K562 (cell line): ENCODE measurements at regions not wholly inside any gene's neighbourhood (a gene's known extent, or its start where the extent isn't known, plus 50 kb on each side); places are given as distances from the start of the nearest gene placed in this dataset.

Experiments
- ATAC-seq: fragments of 200-7000 bp; cut with Tn5 transposase; 3 replicates; pipeline ENCODE4 v1.9.1; 2020; ENCODE audit warnings: moderate library complexity
- BruUV-seq: library from RNA; stranded (reverse); fragments of 400-500 nt; replicated peaks from 2 replicates; lab custom pipeline; 2021; lab: Mats Ljungman, UMichigan
- CTCF ChIA-PET: fragments of 300-600 bp; formaldehyde crosslinking; extraction: SDS; loops from one replicate; lab custom pipeline; 2021; ENCODE audit warnings: low intra/inter-chr PET ratio; lab: Yijun Ruan, JAX
- POLR2A ChIA-PET: fragments of 300-600, 350-650 bp; sonication (Branson Sonifier 250); formaldehyde crosslinking; extraction: SDS; loops from one replicate; lab custom pipeline; 2021; ENCODE audit warnings: antibody characterized with exemption, inconsistent platforms; lab: Yijun Ruan, JAX
- DNase-seq, 4 experiments: peaks; one replicate each; pipeline versions ENCODE4 v3.0.0 to v3.0.0-alpha.2; 2011 to 2018; ENCODE audit warnings: low spot score in 3 of 4, mixed read lengths in 3 of 4; ENCODE audit errors: extremely low read depth in 1 of 4
- FAIRE-seq: peaks from 2 replicates; lab custom pipeline; 2011; peaks lifted over from hg19 to GRCh38; lab: Jason Lieb, UNC
- H2AFZ ChIP-seq: 2 replicates; pipeline ENCODE4 v1.6.0; 2011; ENCODE audit warnings: low read depth, low read length, control low read depth, inconsistent platforms
- H3K27ac ChIP-seq: fragments of 200-600 bp; 3 replicates; pipeline ENCODE4 v1.8.0; 2011; ENCODE audit warnings: low read depth, mild to moderate bottlenecking, control low read depth, inconsistent platforms, low read length, moderate library complexity, mixed read lengths; ENCODE audit errors: extremely low read depth
- H3K27me3 ChIP-seq, 2 experiments: fragments of 300-600 bp in 1 of 2; 2 replicates in 1 of 2; 3 replicates in 1 of 2; pipeline versions ENCODE4 v1.6.0 to v1.8.0; 2011; ENCODE audit warnings: inconsistent platforms in 2 of 2, low read length in 2 of 2, mild to moderate bottlenecking in 1 of 2, mixed read lengths in 1 of 2, moderate library complexity in 1 of 2; ENCODE audit not compliant: control insufficient read depth in 2 of 2, insufficient read depth in 2 of 2
- H3K36me3 ChIP-seq: fragments of 300-600 bp; 3 replicates; pipeline ENCODE4 v1.8.0; 2011; ENCODE audit warnings: mild to moderate bottlenecking, low read length, inconsistent platforms; ENCODE audit not compliant: control insufficient read depth, insufficient read depth
- H3K4me1 ChIP-seq, 2 experiments: fragments of 200-600 bp in 1 of 2; replicated peaks in 1 of 2; 2 replicates in 1 of 2; 3 replicates in 1 of 2; pipeline versions ENCODE4 v1.5.1 to v1.8.0; 2011; ENCODE audit warnings: inconsistent platforms in 2 of 2, low read length in 2 of 2, mild to moderate bottlenecking in 1 of 2, mixed read lengths in 1 of 2, moderate library complexity in 1 of 2; ENCODE audit not compliant: control insufficient read depth in 2 of 2, insufficient read depth in 2 of 2
- H3K4me2 ChIP-seq: 2 replicates; pipeline ENCODE4 v1.6.1; 2011; ENCODE audit warnings: low read length, control low read depth, inconsistent platforms, mixed read lengths; ENCODE audit not compliant: insufficient read depth
- H3K4me3 ChIP-seq: fragments of 200-600 bp; sonication (generic), shearing (Covaris generic); 2 replicates; pipeline ENCODE4 v1.5.1; 2016; ENCODE audit warnings: control low read depth, inconsistent platforms
- H3K79me2 ChIP-seq: fragments of 200-600 bp; 3 replicates; pipeline ENCODE4 v1.8.0; 2011; ENCODE audit warnings: low read length, inconsistent platforms; ENCODE audit not compliant: control insufficient read depth, insufficient read depth
- H3K9ac ChIP-seq, 2 experiments: 2 replicates each; pipeline versions ENCODE4 v1.6.0 to v1.6.1; 2011; ENCODE audit warnings: low read depth in 2 of 2, low read length in 2 of 2, control low read depth in 1 of 2, inconsistent platforms in 1 of 2, mild to moderate bottlenecking in 1 of 2, mixed read lengths in 1 of 2; ENCODE audit not compliant: insufficient read depth in 1 of 2
- H3K9me1 ChIP-seq: one replicate; pipeline ENCODE4 v1.6.0; 2011; ENCODE audit warnings: inconsistent platforms, mild to moderate bottlenecking, low read length, moderate library complexity; ENCODE audit not compliant: control insufficient read depth, insufficient read depth
- H3K9me3 ChIP-seq: replicated peaks from 2 replicates; pipeline ENCODE4 v1.5.1; 2011; ENCODE audit warnings: low read depth, low read length, inconsistent platforms; ENCODE audit not compliant: control insufficient read depth, insufficient read depth
- H4K20me1 ChIP-seq: replicated peaks from 2 replicates; pipeline ENCODE4 v1.6.1; 2011; ENCODE audit warnings: low read length, inconsistent platforms, mixed read lengths; ENCODE audit not compliant: control insufficient read depth, insufficient read depth
- HLTF ChIP-seq: fragments of 450-650 bp; IDR thresholded peaks from 2 replicates; pipeline ENCODE4 v1.6.1; 2016
- MIER1 ChIP-seq: fragments of 450-650 bp; IDR thresholded peaks from 2 replicates; pipeline ENCODE4 v1.6.1; 2016; ENCODE audit warnings: antibody characterized with exemption, mild to moderate bottlenecking, low read depth
- NBN ChIP-seq: fragments of 450-650 bp; IDR thresholded peaks from 2 replicates; pipeline ENCODE4 v1.6.1; 2016; ENCODE audit warnings: low read depth, mild to moderate bottlenecking
- RAD51 ChIP-seq: fragments of 450-650 bp; IDR thresholded peaks from 2 replicates; pipeline ENCODE4 v1.7.1; 2016; ENCODE audit warnings: low read depth, mild to moderate bottlenecking, borderline replicate concordance
- TAL1 ChIP-seq: fragments of 450-650 bp; IDR thresholded peaks from 2 replicates; pipeline ENCODE4 v1.6.1; 2016; ENCODE audit warnings: mild to moderate bottlenecking
- ZNF121 ChIP-seq: sonication (generic); formaldehyde crosslinking; conservative IDR thresholded peaks from 2 replicates; pipeline ENCODE4 v1.8.0; 2022; ENCODE audit warnings: missing genetic modification reagents
- ZNF263 ChIP-seq: sonication (generic); formaldehyde crosslinking; IDR thresholded peaks from 2 replicates; pipeline ENCODE4 v1.8.0; 2022; ENCODE audit warnings: mild to moderate bottlenecking, missing genetic modification reagents, borderline replicate concordance
- ZNF75A ChIP-seq: fragments of 450-650 bp; formaldehyde crosslinking; IDR thresholded peaks from 2 replicates; pipeline ENCODE4 v1.4.0; 2020; ENCODE audit warnings: mild to moderate bottlenecking
- ZNF778 ChIP-seq: fragments of 450-650 bp; formaldehyde crosslinking; IDR thresholded peaks from 2 replicates; pipeline ENCODE4 v1.4.0; 2020; ENCODE audit warnings: mild to moderate bottlenecking, moderate library complexity
- WGBS: fragments of 100-300 bp; shearing (Covaris generic); methylation state at CpG from one replicate; pipeline ENCODE4 v1.1.6; 2016; ENCODE audit warnings: low coverage, mixed read lengths; ENCODE audit not compliant: insufficient coverage; ENCODE audit errors: missing lambda C conversion rate; 5-methylcytosine and 5-hydroxymethylcytosine counted together
- in situ Hi-C: fragments of 300-500 bp; cut with MboI; formaldehyde crosslinking; loops from 4 replicates; pipeline ENCODE4 v1.15.0; 2018; ENCODE audit warnings: inconsistent platforms, mixed read lengths
- intact Hi-C: fragments of 100-400 bp; cut with micrococcal nuclease; formaldehyde crosslinking; loops from 2 replicates; pipeline ENCODE4 v1.14.2; 2022
- TF ChIP-seq, protein P1 (sequence below): fragments of 250-450 bp; sonication (Bioruptor Pico); IDR thresholded peaks from 2 replicates; pipeline ENCODE4 v1.5.0; 2022; ENCODE audit warnings: mild to moderate bottlenecking

DNA sequence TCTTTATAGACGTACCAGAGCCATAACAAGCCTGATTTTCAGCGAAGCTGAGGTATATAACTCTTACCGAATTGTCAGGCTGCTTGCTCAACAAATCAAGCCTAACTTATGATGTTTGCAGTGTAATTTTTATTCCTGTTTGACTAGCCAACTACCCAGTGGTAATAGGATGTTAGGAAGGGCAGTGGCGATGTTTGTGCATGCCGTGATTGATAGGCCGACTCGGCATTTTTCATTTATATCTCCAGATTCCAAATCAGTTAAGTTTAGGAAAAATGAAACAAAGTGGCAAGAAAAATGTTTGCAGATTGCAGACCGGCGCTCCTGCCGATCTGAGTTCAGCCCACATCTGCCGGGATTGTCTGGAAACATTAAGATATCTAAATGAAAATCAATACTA lies 401.6 kb upstream of the ZNF507 start:
- ATAC-seq = no peak
- H3K9me3 ChIP-seq = no peaks in the 10 kb centered on the region
- H3K9ac ChIP-seq = no peak overlapping the region
- H3K4me1 ChIP-seq = no peaks in the 10 kb centered on the region
- no peaks in the 10 kb centered on the region for H3K9me1 ChIP-seq
- no peaks in the 10 kb centered on the region for H3K36me3 ChIP-seq
- H4K20me1 ChIP-seq = no peaks in the 10 kb centered on the region
- BruUV-seq = no TSS peak
- H3K79me2 ChIP-seq = no peaks in the 10 kb centered on the region
- no peak overlapping the region for H2AFZ ChIP-seq
- in situ Hi-C loops = no loop called here
- H3K27ac ChIP-seq = no peak overlapping the region
- POLR2A ChIA-PET = no interaction called here
- H3K4me2 ChIP-seq = no peak overlapping the region
- under 1% methylated on average over 11 of the region's 11 CpGs for WGBS
- H3K27me3 ChIP-seq = peaks cover 0 to 3% of the 10 kb centered on the region in 2 experiments; a peak in 3 of 5 replicates
- intact Hi-C loops = no loop called here
- CTCF ChIA-PET = no interaction called here
- TF ChIP-seq ZNF778 (CRISPR knock-in tag) (no peak), MIER1 (no peak), RAD51 (no peak), ZNF75A (no peak)
- TF ChIP-seq, all 486 proteins: peak for 0
- no peak overlapping the region for H3K4me3 ChIP-seq
- DNase-seq (no peak), FAIRE-seq (no peak)

DNA sequence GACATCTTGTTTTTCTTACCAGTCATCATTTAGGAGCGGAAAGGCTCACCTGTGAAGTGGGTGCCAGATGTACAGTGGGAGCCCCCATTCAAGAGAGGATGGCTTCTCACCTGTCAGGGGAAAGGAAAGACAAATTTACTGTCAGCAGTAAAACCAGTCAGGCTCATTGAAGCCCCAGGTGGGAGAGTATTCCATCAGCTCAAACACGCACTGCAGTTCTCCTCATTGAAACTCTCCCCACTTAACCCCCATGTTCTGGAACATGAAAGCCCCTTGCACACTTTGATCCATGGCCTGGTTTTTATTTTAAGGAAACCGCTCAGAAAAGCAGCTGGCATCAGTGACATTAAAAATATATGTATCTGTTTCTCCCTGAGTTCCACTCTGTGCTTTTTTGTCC lies 401.1 kb upstream of the ZNF507 start:
- ATAC-seq (no peak), FAIRE-seq (no peak), DNase-seq (no peak)
- no peak overlapping the region for H2AFZ ChIP-seq
- no TSS peak for BruUV-seq
- peaks cover 0 to 3% of the 10 kb centered on the region in 2 experiments; a peak in 3 of 5 replicates for H3K27me3 ChIP-seq
- no peak overlapping the region for H3K4me3 ChIP-seq
- H3K4me1 ChIP-seq = no peaks in the 10 kb centered on the region
- intact Hi-C loops (no loop called here), in situ Hi-C loops (no loop called here)
- H3K4me2 ChIP-seq = no peak overlapping the region
- no peaks in the 10 kb centered on the region for H3K9me3 ChIP-seq
- H4K20me1 ChIP-seq = no peaks in the 10 kb centered on the region
- 7% methylated on average over 3 of the region's 3 CpGs for WGBS
- H3K79me2 ChIP-seq = no peaks in the 10 kb centered on the region
- H3K27ac ChIP-seq = no peak overlapping the region
- TF ChIP-seq ZNF75A (no peak), NBN (no peak), ZNF263 (CRISPR knock-in tag) (no peak), HLTF (no peak), TAL1 (no peak), ZNF121 (CRISPR knock-in tag) (no peak)
- TF ChIP-seq, protein P1, sequence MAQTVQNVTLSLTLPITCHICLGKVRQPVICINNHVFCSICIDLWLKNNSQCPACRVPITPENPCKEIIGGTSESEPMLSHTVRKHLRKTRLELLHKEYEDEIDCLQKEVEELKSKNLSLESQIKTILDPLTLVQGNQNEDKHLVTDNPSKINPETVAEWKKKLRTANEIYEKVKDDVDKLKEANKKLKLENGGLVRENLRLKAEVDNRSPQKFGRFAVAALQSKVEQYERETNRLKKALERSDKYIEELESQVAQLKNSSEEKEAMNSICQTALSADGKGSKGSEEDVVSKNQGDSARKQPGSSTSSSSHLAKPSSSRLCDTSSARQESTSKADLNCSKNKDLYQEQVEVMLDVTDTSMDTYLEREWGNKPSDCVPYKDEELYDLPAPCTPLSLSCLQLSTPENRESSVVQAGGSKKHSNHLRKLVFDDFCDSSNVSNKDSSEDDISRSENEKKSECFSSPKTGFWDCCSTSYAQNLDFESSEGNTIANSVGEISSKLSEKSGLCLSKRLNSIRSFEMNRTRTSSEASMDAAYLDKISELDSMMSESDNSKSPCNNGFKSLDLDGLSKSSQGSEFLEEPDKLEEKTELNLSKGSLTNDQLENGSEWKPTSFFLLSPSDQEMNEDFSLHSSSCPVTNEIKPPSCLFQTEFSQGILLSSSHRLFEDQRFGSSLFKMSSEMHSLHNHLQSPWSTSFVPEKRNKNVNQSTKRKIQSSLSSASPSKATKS (CRISPR knock-in tag) = no peak
- ChIA-PET CTCF (no interaction called here), POLR2A (interaction anchor here (0.7 kb wide), 1 partner anchor 620 kb away, joined by 3 read pairs; no protein-coding TSS in a partner anchor)
- no peak overlapping the region for H3K9ac ChIP-seq
- H3K36me3 ChIP-seq = no peaks in the 10 kb centered on the region
- H3K9me1 ChIP-seq = no peaks in the 10 kb centered on the region
